Forelimb muscle (tissue), 1 donor: ENCODE measurements at regions not wholly inside any gene's neighbourhood (a gene's known extent, or its start where the extent isn't known, plus 50 kb on each side); places are given as distances from the start of the nearest gene placed in this dataset.
"Not testable (repeated sequence)": the region's sequence is repeated elsewhere in the genome, so short reads cannot be mapped to it uniquely, and the experiment has no call there.

Experiments used
- DNase-seq: peaks from one replicate; pipeline ENCODE4 v3.0.0-alpha.2; 2013; ENCODE audit warnings: low read depth

DNA sequence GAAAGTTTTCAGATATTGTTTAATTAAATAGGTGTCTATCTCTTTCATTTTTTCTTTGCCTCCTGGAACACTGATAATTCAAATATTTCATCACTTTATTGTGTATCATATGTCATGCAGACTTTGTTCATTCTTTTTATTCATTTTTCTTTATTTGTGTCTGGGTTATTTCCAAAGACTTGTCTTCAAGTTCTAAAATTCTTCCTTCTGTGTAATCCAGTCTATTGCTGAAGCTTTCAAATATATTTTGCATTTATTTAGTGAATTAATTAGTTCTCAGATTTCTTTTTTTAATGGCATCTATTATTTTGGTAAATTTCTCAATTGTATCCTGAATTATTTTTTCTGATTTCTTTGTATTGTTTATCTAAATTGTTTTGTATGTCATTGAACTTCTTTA is 70.1 kb downstream of the ZNF330 start:
- DNase-seq = no peak

- DNase-seq = no peak
Observed at GRCh38 chr4:141294306-141294705, 73.6 kb downstream of the ZNF330 start.

GRCh38 chr4:141301216-141301615 is 80.5 kb downstream of the ZNF330 start:
- no peak for DNase-seq

DNA sequence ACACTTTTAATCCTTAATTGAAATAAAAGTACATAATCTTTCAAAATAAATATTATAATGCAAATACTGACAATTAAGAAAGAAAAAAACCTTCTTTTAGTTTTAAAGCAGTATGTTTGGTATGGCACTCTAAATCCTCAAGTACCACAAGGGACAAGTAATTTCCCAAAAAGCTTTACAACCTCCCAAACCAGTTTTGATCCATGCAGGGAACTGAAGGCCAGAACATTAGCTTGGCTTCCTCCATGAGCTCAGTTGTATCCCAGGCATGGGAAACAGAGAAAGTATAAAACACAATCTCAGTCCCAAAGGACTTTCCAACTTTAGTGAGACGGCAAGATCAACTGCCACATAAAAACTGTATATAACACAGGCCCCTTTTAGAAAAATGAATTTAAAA is 82.2 kb downstream of the ZNF330 start:
- no peak for DNase-seq

DNA sequence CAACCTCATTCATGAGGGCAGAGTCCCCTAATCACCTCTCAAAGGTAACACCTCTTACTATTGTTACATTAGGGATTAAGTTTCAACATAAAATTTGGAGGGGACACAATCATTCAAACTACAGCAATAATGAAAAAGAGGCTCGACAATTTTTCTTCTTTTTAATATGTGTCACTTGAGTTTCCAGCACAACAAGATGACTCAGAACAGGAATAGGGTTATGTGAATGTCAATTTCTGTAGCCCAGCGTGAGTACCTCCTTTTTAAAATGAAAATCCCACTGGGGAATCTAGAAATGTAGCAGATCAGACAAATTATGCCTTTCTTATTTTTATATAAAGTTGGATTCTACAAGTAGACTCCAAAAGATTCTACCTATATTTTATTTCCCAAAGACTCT is 83.7 kb downstream of the ZNF330 start:
- DNase-seq = no peak

DNA sequence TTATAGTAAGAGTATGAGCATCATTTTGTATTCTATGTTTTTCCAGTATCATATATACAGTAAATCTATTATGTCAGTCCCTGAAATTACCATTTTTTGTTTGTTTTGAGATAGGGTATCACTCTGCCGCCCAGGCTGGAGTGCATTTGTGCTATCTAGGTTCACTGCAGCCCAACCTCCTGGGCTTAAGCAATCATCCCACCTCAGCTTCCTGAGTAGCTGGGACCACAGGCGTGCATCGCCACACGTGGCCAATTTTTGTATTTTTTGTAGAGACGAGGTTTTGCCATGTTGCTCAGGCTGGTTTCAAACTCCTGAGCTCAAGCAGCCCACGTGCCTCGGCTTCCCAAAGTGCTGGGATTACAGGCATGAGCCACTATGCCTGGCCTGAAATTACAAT is 85.6 kb downstream of the ZNF330 start:
- no peak for DNase-seq

DNA sequence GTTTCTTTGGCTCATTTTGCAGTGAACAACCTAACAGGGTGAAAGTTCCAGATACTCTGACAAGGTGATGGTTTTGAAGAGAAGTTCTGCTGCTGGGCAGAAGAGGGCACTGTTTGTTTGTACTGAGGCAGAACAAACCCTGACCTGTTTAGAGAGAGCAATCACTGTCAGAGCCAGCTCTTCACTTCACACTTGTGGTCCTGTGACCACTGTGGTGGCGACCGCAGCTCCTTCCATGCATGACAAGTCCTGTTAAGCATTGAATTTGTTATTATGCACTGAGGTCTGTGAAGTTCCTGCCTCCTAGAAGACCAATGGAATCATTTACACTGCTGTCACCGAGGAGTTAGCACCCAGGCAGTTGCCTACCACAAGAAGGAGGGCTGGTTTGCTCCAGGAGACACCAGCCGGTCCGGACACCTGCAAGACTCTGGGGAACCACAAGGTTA is 86.6 kb downstream of the ZNF330 start:
- DNase-seq = no peak

- no peak for DNase-seq
Observed at GRCh38 chr4:141309874-141310273, 89.2 kb downstream of the ZNF330 start.

DNA sequence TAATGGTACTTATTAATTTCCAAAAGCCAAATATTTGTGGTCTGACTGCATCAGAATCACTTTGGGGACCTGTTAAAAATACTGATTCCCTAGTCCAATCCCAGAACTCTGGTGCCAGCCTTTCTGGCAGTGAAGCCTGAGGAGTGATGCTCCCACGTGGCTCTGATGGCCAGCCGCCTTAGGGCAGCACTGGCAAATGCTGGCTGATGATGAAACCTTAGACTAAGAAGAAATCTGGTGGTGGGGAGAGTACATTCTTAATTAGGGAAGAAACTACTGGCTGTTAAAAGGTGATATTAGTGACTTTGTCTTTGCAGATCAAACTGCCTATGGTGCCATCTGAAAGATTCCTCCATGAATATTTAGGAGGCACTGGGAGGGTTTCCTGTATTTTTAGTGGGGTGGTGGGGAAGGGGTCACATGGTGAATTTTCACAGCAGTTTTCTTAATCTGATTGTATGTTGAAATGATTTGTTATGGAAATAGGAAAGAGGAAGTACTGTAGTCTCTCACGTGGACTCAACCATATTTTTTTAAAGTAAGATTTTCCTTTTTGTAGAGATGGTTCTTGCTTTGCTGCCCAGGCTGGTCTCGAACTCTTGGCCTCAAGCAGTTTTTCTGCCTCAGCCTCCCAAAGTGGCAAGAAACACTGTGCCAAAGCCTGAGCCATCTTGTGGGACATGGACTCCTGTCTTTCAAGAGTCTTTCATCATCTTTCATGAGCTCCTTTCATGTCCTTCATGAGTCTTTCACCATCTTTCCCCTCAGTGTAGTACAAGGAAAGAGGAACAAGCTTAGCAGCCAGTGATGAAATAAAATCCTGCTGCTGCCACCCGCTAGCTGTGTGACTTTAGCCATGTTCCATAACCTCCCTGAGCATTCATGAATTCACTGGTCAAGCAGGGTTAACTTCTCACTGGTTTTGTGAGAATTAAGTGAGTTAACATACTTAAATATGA is 90.8 kb downstream of the ZNF330 start:
- DNase-seq = no peak

- no peak for DNase-seq
Observed at GRCh38 chr4:141314627-141315026, 93.9 kb downstream of the ZNF330 start.

DNA sequence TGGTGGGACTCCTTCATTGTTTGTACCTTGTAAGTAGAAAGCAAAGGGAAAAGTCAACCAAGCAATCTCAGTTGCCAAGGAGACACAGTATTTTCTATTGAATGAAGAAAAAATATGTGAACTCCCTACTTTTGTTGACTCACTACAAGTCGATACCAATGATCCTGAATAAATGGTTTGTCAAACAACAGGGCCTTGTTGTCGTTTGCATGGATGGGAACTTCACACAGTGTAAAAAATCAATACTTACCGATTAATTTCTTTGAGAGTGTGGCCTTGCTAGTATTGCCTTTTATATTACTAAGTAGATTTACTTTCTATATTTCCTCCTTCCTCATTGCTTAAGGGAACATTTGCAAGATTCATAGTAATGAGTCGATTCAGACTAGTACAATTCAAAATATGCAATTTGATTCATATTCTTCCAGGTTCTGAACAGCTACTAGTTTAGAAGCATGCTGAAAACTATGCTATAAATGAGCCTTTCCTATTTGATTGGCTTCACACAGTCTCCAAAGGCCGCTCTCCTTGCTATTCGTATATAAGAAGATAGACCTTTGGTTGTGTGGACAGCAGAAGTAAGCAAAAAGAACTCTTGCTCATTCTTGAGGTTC is 108.0 kb downstream of the ZNF330 start:
- DNase-seq = no peak

DNA sequence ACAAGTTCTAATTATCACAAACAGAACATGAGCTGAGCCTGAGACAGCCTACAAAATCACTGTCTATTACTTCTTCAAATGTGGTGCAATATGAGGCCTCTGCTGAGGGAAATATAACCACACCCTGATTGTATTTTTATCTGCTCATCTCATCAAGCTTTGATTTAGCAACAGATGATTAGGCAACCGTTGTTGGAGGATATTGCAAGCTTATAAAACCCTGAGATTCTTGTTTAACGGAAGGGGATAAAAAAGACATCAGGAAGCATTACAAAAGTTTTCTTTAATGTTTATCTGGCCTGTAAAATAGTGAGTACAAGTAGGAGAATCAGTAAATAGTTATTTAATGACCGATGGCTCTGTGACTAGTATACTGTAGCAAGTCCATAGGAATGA is 108.5 kb downstream of the ZNF330 start:
- DNase-seq = no peak

DNA sequence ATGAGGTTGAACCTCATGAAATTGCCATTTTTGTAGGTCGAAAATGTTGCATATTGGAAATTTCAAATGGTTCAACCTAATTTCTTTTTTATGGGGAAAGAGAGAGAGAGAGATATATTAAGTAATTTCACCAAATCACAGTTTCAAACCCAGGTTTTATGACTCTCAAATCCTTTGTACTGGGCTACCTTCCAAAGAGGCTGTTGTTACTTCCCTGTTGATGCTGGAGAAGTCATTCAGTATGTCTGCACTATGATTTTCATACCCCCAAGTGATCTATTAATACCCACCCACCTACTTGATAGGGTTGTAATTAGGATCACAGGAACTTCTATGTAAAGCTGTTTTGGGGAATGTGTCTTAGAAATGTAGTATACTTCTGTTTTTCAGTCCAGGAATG is 109.9 kb downstream of the ZNF330 start:
- DNase-seq = no peak

DNA sequence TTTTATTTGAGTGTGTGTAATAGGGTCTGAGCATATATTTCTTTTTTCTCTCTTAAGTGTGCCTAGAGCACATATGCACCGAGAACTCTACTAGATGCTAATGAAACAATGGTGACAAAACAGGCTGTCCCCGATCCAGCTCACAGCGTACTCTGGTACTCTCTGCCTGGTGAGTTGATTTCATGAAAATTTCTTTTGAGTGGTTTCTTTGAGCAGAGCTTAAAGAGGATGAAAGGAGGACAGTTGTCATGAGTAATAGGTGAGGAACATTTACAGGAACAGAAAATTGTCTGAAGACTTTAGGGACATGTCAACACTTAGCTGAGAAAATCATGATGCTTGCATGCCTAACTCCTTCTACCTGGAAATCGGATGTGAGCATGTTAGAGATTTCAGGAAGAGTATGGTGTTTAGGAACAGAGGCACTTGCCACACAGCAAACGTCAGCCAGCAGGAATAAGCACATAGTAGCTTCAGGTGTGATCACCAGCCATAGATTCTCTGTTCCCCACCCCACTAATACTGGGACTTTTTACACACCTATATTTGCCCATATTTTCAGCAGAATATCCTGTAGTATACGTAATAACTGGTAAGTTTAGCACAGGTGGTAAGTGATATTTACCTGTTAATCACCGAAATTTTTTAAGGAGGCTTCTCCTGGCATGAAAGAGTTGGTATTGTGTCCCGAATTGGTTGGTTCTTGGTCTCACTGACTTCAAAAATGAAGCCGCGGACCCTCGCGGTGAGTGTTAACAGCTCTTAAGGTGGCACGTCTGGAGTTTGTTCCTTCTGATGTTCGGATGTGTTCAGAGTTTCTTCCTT is 111.1 kb downstream of the ZNF330 start:
- no peak for DNase-seq

DNA sequence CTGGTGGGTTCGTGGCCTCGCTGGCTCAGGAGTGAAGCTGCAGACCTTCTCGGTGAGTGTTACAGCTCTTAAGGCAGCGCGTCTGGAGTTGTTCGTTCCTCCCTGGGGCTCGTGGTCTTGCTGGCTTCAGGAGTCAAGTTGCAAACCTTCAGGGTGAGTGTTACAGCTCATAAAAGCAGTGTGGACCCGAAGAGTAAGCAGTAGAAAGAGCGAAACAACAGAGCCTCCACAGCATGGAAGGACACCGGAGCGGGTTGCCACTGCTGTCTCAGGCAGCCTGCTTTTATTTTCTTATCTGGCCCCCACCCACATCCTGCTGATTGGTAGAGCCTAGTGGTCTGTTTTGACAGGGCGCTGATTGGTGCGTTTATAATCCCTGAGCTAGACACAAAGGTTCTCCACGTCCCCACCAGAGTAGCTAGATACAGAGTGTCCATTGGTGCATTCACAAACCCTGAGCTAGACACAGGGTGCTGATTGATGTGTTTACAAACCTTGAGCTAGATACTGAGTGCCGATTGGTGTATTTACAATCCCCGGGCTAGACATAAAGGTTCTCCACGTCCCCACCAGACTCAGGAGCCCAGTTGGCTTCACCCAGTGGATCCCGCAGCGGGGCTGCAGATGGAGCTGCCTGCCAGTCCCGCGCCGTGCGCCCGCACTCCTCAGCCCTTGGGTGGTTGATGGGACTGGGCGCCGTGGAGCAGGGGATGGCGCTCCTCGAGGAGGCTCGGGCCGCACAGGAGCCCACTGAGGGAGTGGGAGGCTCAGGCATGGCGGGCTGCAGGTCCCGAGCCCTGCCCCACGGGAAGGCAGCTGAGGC is 111.9 kb downstream of the ZNF330 start:
- DNase-seq = not testable (repeated sequence)

GRCh38 chr4:141333456-141334230 is 112.9 kb downstream of the ZNF330 start:
- DNase-seq = not testable (repeated sequence)

GRCh38 chr4:141335166-141335565 is 114.5 kb downstream of the ZNF330 start:
- no peak for DNase-seq

- no peak for DNase-seq
Observed at GRCh38 chr4:141338238-141338637, 117.5 kb downstream of the ZNF330 start.

DNA sequence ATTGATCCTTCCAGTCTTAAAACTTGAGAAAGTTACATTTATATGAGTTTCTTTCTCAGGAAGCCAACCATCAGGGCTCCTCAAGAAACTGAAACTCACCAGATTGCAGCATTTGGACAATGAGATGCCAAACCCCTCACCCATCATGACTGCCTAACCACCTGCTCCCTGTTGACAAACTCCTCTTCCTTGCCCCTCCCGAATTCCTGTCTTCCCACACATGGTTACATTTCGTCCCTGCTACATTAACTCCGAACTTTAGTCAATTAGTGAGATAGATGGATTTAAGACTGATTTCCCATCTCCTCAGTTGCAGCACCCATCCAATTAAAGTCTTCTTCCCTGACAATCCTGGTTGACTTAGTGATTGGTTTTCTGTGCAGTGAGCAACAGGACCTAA is 118.7 kb downstream of the ZNF330 start:
- DNase-seq = no peak

- no peak for DNase-seq
Observed at GRCh38 chr4:141339966-141340365, 119.3 kb downstream of the ZNF330 start.

DNA sequence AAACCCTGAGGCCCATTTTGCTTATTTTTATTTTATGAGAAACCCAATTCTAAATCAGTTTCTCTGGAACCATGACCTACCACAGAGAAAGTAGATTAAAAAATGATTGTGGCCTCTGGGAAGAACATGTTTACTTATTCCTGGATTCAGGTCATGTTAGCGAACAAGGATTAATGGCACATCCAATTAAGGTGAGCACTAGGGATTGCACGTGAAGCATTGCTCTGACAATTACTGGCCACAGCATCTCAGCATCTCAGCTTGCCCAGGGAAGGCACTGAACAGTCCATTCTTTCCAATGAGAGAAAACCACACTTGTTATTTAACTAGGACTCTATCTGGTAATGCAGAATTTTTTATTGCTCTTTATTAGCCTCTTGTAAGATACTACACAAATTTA is 119.8 kb downstream of the ZNF330 start:
- no peak for DNase-seq
